DMS53 (cell line): ENCODE measurements at regions not wholly inside any gene's neighbourhood (a gene's known extent, or its start where the extent isn't known, plus 50 kb on each side); places are given as distances from the start of the nearest gene placed in this dataset.
A peak's percentile ranks its signal among the peaks of the same experiment; 100 is the strongest.

ENCODE experiments used
- DNase-seq: peaks from one replicate; lab custom pipeline; 2025; lab: John Stamatoyannopoulos, UW

- no peak for DNase-seq
Observed at GRCh38 chr4:15130441-15130840, 128.2 kb downstream of the CPEB2 start.

GRCh38 chr4:15131551-15131950, 129.3 kb downstream of the CPEB2 start:
- DNase-seq: no peak

GRCh38 chr4:15132739-15133138, 130.5 kb downstream of the CPEB2 start:
- no peak for DNase-seq

- no peak for DNase-seq
Observed at GRCh38 chr4:15139599-15139998, 137.3 kb downstream of the CPEB2 start.

GRCh38 chr4:15142201-15142600, 139.9 kb downstream of the CPEB2 start:
- DNase-seq: peak; percentile 15

GRCh38 chr4:15143551-15143950, 141.3 kb downstream of the CPEB2 start:
- DNase-seq: no peak

GRCh38 chr4:15144249-15144966, 142.1 kb downstream of the CPEB2 start:
- DNase-seq: no peak

- DNase-seq: no peak
Observed at GRCh38 chr4:15144967-15145295, 142.7 kb downstream of the CPEB2 start.

- peak; percentile 31 for DNase-seq
Observed at GRCh38 chr4:15145709-15146108, 143.4 kb downstream of the CPEB2 start.

- DNase-seq: no peak
Observed at GRCh38 chr4:15147714-15148113, 145.4 kb downstream of the CPEB2 start.

- DNase-seq: no peak
Observed at GRCh38 chr4:15148199-15148598, 145.9 kb downstream of the CPEB2 start.

GRCh38 chr4:15148691-15149090, 146.4 kb downstream of the CPEB2 start:
- DNase-seq: no peak

- DNase-seq: no peak
Observed at GRCh38 chr4:15149234-15149838, 147.1 kb downstream of the CPEB2 start.

GRCh38 chr4:15149839-15150592, 147.7 kb downstream of the CPEB2 start:
- peak; percentile 97 for DNase-seq

GRCh38 chr4:15150631-15151030, 148.3 kb downstream of the CPEB2 start:
- DNase-seq: no peak

GRCh38 chr4:15151033-15151432, 148.8 kb downstream of the CPEB2 start:
- peak; percentile 44 for DNase-seq

GRCh38 chr4:15153662-15154061, 151.4 kb downstream of the CPEB2 start:
- no peak for DNase-seq

GRCh38 chr4:15158406-15159091, 156.3 kb downstream of the CPEB2 start:
- peak; percentile 46 for DNase-seq

- no peak for DNase-seq
Observed at GRCh38 chr4:15159477-15160019, 157.3 kb downstream of the CPEB2 start.

GRCh38 chr4:15161439-15161838, 159.2 kb downstream of the CPEB2 start:
- DNase-seq: no peak

GRCh38 chr4:15162046-15162445, 159.8 kb downstream of the CPEB2 start:
- DNase-seq: no peak
